Glutamatergic neuron (in vitro differentiated cells): ENCODE measurements at regions not wholly inside any gene's neighbourhood (a gene's known extent, or its start where the extent isn't known, plus 50 kb on each side); places are given as distances from the start of the nearest gene placed in this dataset.

Source experiments
- DNase-seq: peaks from one replicate; pipeline ENCODE4 v3.0.0; 2022
- H3K27ac Mint-ChIP-seq: one replicate; pipeline ENCODE4 v1.8.0; 2020; ENCODE audit warnings: mild to moderate bottlenecking, mixed read lengths, inconsistent platforms; ENCODE audit not compliant: unreplicated experiment
- H3K27me3 Mint-ChIP-seq: one replicate; pipeline ENCODE4 v1.8.0; 2020; ENCODE audit warnings: mild to moderate bottlenecking, moderate library complexity, mixed read lengths, inconsistent platforms; ENCODE audit not compliant: unreplicated experiment
- H3K36me3 Mint-ChIP-seq: one replicate; pipeline ENCODE4 v1.8.0; 2020; ENCODE audit warnings: mild to moderate bottlenecking, mixed read lengths, inconsistent platforms; ENCODE audit not compliant: unreplicated experiment
- H3K4me1 Mint-ChIP-seq: one replicate; pipeline ENCODE4 v1.8.0; 2020; ENCODE audit warnings: mild to moderate bottlenecking, low read depth, mixed read lengths, inconsistent platforms; ENCODE audit not compliant: unreplicated experiment
- H3K4me3 Mint-ChIP-seq: one replicate; pipeline ENCODE4 v1.8.0; 2020; ENCODE audit warnings: mild to moderate bottlenecking, mixed read lengths, inconsistent platforms; ENCODE audit not compliant: unreplicated experiment
- H3K9me3 Mint-ChIP-seq: one replicate; pipeline ENCODE4 v1.8.0; 2020; ENCODE audit warnings: mild to moderate bottlenecking, moderate library complexity, mixed read lengths, inconsistent platforms; ENCODE audit not compliant: unreplicated experiment
- TF ChIP-seq, protein P1 (sequence below): fragments of 200-600 bp; sonication (generic); IDR thresholded peaks from one replicate; pipeline ENCODE4 v1.5.0; 2021; ENCODE audit not compliant: partially characterized antibody, unreplicated experiment

DNA sequence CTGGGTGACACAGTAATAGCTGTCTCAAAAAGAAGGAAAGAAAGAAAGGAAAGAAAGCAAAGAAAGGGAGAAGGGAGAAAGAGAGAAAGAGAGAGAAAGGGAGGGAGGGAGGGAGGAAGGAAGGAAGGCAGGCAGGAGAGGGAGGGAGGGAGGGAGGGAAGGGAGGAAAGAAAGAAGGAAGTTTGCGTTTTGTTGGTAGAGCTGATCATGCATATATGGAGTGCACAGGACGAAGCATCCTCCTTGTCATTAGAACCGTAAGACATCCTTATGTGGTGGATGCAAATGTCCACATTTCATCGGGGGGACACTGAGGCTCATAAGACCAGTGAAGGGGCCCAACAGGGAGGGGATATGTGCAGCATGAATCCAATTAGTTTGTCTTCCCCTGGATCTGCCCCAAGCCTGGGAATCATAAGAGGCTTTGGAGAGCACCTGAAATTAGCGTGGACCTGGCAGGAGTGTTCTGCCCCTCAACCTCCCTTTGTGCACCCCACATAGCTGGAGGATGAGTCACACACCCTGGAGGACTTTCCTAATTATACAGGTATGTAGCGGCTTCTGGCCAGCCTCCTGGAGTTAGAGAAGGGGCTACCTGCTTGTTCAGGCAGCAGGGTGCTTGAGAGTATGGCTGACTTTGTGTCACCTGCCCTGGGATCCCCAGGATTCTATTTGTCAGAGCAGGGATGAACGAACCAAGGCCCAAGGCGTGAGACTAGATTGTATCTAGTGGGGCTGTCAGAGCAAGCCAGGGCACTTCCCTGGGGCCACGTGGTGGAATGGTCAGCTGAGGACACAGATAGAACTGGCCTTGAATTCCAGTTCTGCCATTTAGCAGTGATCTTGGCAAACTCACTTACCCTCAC is 119.7 kb upstream of the CD82 start:
- no peak for DNase-seq
- Mint-ChIP-seq H3K36me3 (peaks cover 3% of the 10 kb centered on the region), H3K27me3 (no peaks in the 10 kb centered on the region), H3K4me1 (no peaks in the 10 kb centered on the region), H3K27ac (no peak overlapping the region), H3K9me3 (peaks cover 6% of the 10 kb centered on the region), H3K4me3 (no peak overlapping the region)
- TF ChIP-seq, protein P1, sequence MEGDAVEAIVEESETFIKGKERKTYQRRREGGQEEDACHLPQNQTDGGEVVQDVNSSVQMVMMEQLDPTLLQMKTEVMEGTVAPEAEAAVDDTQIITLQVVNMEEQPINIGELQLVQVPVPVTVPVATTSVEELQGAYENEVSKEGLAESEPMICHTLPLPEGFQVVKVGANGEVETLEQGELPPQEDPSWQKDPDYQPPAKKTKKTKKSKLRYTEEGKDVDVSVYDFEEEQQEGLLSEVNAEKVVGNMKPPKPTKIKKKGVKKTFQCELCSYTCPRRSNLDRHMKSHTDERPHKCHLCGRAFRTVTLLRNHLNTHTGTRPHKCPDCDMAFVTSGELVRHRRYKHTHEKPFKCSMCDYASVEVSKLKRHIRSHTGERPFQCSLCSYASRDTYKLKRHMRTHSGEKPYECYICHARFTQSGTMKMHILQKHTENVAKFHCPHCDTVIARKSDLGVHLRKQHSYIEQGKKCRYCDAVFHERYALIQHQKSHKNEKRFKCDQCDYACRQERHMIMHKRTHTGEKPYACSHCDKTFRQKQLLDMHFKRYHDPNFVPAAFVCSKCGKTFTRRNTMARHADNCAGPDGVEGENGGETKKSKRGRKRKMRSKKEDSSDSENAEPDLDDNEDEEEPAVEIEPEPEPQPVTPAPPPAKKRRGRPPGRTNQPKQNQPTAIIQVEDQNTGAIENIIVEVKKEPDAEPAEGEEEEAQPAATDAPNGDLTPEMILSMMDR, result no peak

DNA sequence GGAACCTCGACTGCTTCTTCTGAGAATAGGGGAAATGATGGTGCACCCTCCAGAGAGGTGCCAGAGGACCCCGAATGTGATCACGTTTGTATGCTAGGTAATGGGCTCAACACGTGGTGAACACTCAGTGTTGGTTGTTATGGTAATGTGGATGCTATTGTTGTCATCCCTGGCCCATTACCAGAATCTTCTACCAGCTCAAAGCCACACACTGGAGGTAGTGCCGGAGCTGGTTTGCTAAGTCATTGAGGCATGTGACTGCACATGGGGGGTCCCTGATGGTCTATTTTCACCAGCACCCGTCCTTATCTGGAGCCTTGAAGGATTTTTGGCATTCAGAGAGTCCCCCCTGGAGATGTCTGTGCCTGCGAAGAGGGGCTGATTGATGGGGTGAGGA is 119.1 kb upstream of the CD82 start:
- peaks cover 3% of the 10 kb centered on the region for H3K36me3 Mint-ChIP-seq
- H3K27ac Mint-ChIP-seq, result no peak overlapping the region
- DNase-seq, result no peak
- H3K9me3 Mint-ChIP-seq, result peaks cover 4% of the 10 kb centered on the region
- H3K4me3 Mint-ChIP-seq, result no peak overlapping the region
- no peaks in the 10 kb centered on the region for H3K4me1 Mint-ChIP-seq
- H3K27me3 Mint-ChIP-seq, result no peaks in the 10 kb centered on the region
- TF ChIP-seq, protein P1, result no peak

DNA sequence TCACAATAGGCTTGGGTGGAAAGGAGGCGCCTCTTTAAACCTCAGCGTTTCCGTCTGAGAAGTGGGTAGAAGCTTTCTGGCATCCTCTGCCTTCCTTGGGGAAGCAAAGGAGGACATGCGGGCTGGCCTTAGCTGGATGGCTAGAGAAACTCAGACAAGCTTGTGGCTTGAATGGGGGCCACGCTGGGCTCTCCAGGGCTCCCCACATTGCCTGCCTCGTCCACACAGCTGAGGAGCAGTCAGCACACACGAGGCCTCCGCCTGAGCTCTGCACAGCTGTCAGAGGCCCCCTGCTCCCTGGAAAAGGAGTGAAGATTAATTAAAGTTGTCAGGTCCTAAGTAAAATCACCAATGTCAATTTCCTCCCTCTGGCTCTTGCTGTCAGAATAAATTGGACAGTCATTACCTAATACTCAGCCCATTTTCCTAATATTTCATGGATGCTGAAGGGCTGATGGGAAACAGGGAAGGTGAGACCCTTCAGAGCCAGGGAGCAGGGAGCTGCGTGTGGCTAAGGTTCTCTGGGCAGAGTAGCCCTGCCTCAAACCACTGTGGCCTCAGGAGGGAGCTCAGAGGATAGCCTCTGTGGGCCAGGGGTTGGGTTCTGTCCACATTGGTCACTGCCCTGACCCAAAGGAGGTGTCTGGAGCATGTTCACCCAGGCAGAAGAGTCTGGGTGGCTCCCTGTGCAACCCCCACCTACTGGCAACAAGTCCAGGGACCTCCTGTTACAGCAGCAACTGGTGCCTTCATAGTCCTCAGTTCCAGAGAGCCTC is 118.3 kb upstream of the CD82 start:
- H3K4me3 Mint-ChIP-seq, result no peak overlapping the region
- H3K9me3 Mint-ChIP-seq, result no peaks in the 10 kb centered on the region
- H3K4me1 Mint-ChIP-seq, result no peaks in the 10 kb centered on the region
- H3K36me3 Mint-ChIP-seq, result no peaks in the 10 kb centered on the region
- H3K27ac Mint-ChIP-seq, result no peak overlapping the region
- TF ChIP-seq, protein P1, result no peak
- no peak for DNase-seq
- H3K27me3 Mint-ChIP-seq, result no peaks in the 10 kb centered on the region

DNA sequence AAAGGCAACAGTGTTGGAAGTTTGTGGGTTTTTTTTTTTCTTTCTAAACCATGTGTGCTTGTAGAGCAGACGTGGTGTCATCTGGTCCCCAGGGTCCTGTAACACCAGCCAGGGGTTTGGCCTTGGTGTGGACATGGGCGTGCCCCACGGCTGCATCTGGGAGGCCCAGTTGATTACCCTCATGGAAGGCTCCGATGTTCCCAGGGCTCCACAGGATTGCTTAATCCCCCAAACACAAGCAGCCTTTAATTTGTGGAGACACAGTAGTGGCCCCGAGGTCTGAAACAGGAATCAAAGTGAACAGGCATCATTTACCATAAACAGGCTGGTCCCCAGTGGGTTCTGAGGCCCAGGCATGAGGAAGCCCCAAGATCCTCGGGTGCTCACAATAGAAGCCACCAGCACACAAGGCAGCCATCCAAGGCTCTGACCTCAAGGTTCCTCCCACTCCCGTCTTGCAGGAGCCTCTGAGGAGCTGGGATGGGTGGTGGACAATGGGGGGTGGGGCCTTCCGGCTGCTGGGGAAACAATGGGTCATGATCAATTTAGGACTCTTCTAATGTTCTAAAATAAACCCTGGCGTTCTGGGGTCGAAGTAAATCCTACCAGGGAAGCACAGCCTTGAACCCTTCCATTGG is 115.0 kb upstream of the CD82 start:
- Mint-ChIP-seq H3K36me3 (no peaks in the 10 kb centered on the region), H3K9me3 (peaks cover 1% of the 10 kb centered on the region), H3K4me1 (no peaks in the 10 kb centered on the region), H3K27me3 (peaks cover 2% of the 10 kb centered on the region), H3K27ac (no peak overlapping the region), H3K4me3 (no peak overlapping the region)
- TF ChIP-seq, protein P1, result no peak
- no peak for DNase-seq
